K562 (cell line): ENCODE measurements at regions not wholly inside any gene's neighbourhood (a gene's known extent, or its start where the extent isn't known, plus 50 kb on each side); places are given as distances from the start of the nearest gene placed in this dataset.

Experiments used
- ATAC-seq: fragments of 200-7000 bp; cut with Tn5 transposase; 3 replicates; pipeline ENCODE4 v1.9.1; 2020; ENCODE audit warnings: moderate library complexity
- BruUV-seq: library from RNA; stranded (reverse); fragments of 400-500 nt; replicated peaks from 2 replicates; lab custom pipeline; 2021; lab: Mats Ljungman, UMichigan
- CTCF ChIA-PET: fragments of 300-600 bp; formaldehyde crosslinking; extraction: SDS; loops from one replicate; lab custom pipeline; 2021; ENCODE audit warnings: low intra/inter-chr PET ratio; lab: Yijun Ruan, JAX
- POLR2A ChIA-PET: fragments of 300-600, 350-650 bp; sonication (Branson Sonifier 250); formaldehyde crosslinking; extraction: SDS; loops from one replicate; lab custom pipeline; 2021; ENCODE audit warnings: antibody characterized with exemption, inconsistent platforms; lab: Yijun Ruan, JAX
- DNase-seq, 4 experiments: peaks; one replicate each; pipeline versions ENCODE4 v3.0.0 to v3.0.0-alpha.2; 2011 to 2018; ENCODE audit warnings: low spot score in 3 of 4, mixed read lengths in 3 of 4; ENCODE audit errors: extremely low read depth in 1 of 4
- FAIRE-seq: peaks from 2 replicates; lab custom pipeline; 2011; peaks lifted over from hg19 to GRCh38; lab: Jason Lieb, UNC
- H2AFZ ChIP-seq: 2 replicates; pipeline ENCODE4 v1.6.0; 2011; ENCODE audit warnings: low read depth, low read length, control low read depth, inconsistent platforms
- H3K27ac ChIP-seq: fragments of 200-600 bp; 3 replicates; pipeline ENCODE4 v1.8.0; 2011; ENCODE audit warnings: low read depth, mild to moderate bottlenecking, control low read depth, inconsistent platforms, low read length, moderate library complexity, mixed read lengths; ENCODE audit errors: extremely low read depth
- H3K27me3 ChIP-seq, 2 experiments: fragments of 300-600 bp in 1 of 2; 2 replicates in 1 of 2; 3 replicates in 1 of 2; pipeline versions ENCODE4 v1.6.0 to v1.8.0; 2011; ENCODE audit warnings: inconsistent platforms in 2 of 2, low read length in 2 of 2, mild to moderate bottlenecking in 1 of 2, mixed read lengths in 1 of 2, moderate library complexity in 1 of 2; ENCODE audit not compliant: control insufficient read depth in 2 of 2, insufficient read depth in 2 of 2
- H3K36me3 ChIP-seq: fragments of 300-600 bp; 3 replicates; pipeline ENCODE4 v1.8.0; 2011; ENCODE audit warnings: mild to moderate bottlenecking, low read length, inconsistent platforms; ENCODE audit not compliant: control insufficient read depth, insufficient read depth
- H3K4me1 ChIP-seq, 2 experiments: fragments of 200-600 bp in 1 of 2; replicated peaks in 1 of 2; 2 replicates in 1 of 2; 3 replicates in 1 of 2; pipeline versions ENCODE4 v1.5.1 to v1.8.0; 2011; ENCODE audit warnings: inconsistent platforms in 2 of 2, low read length in 2 of 2, mild to moderate bottlenecking in 1 of 2, mixed read lengths in 1 of 2, moderate library complexity in 1 of 2; ENCODE audit not compliant: control insufficient read depth in 2 of 2, insufficient read depth in 2 of 2
- H3K4me2 ChIP-seq: 2 replicates; pipeline ENCODE4 v1.6.1; 2011; ENCODE audit warnings: low read length, control low read depth, inconsistent platforms, mixed read lengths; ENCODE audit not compliant: insufficient read depth
- H3K4me3 ChIP-seq: fragments of 200-600 bp; sonication (generic), shearing (Covaris generic); 2 replicates; pipeline ENCODE4 v1.5.1; 2016; ENCODE audit warnings: control low read depth, inconsistent platforms
- H3K79me2 ChIP-seq: fragments of 200-600 bp; 3 replicates; pipeline ENCODE4 v1.8.0; 2011; ENCODE audit warnings: low read length, inconsistent platforms; ENCODE audit not compliant: control insufficient read depth, insufficient read depth
- H3K9ac ChIP-seq, 2 experiments: 2 replicates each; pipeline versions ENCODE4 v1.6.0 to v1.6.1; 2011; ENCODE audit warnings: low read depth in 2 of 2, low read length in 2 of 2, control low read depth in 1 of 2, inconsistent platforms in 1 of 2, mild to moderate bottlenecking in 1 of 2, mixed read lengths in 1 of 2; ENCODE audit not compliant: insufficient read depth in 1 of 2
- H3K9me1 ChIP-seq: one replicate; pipeline ENCODE4 v1.6.0; 2011; ENCODE audit warnings: inconsistent platforms, mild to moderate bottlenecking, low read length, moderate library complexity; ENCODE audit not compliant: control insufficient read depth, insufficient read depth
- H3K9me3 ChIP-seq: replicated peaks from 2 replicates; pipeline ENCODE4 v1.5.1; 2011; ENCODE audit warnings: low read depth, low read length, inconsistent platforms; ENCODE audit not compliant: control insufficient read depth, insufficient read depth
- H4K20me1 ChIP-seq: replicated peaks from 2 replicates; pipeline ENCODE4 v1.6.1; 2011; ENCODE audit warnings: low read length, inconsistent platforms, mixed read lengths; ENCODE audit not compliant: control insufficient read depth, insufficient read depth
- ARNT ChIP-seq, 2 experiments: fragments of 450-650 bp; IDR thresholded peaks; 2 replicates each; pipeline ENCODE4 v1.6.1; 2016; ENCODE audit warnings: mild to moderate bottlenecking in 1 of 2
- CBX5 ChIP-seq: IDR thresholded peaks from 2 replicates; pipeline ENCODE4 v1.6.1; 2014; ENCODE audit warnings: low read depth, borderline replicate concordance
- COPS2 ChIP-seq: fragments of 450-650 bp; conservative IDR thresholded peaks from 2 replicates; pipeline ENCODE4 v1.6.1; 2016; ENCODE audit warnings: mild to moderate bottlenecking, moderate library complexity
- CREB1 ChIP-seq, 2 experiments: sonication (generic) in 1 of 2; formaldehyde crosslinking in 1 of 2; IDR thresholded peaks; 2 replicates each; pipeline versions ENCODE4 v1.6.1 to v1.8.0; 2012 to 2022; ENCODE audit warnings: inconsistent platforms in 1 of 2, mild to moderate bottlenecking in 1 of 2, missing genetic modification reagents in 1 of 2, moderate library complexity in 1 of 2
- CREB5 ChIP-seq: fragments of 250-450 bp; sonication (Bioruptor Pico); IDR thresholded peaks from 2 replicates; pipeline ENCODE4 v1.5.0; 2020; ENCODE audit warnings: mild to moderate bottlenecking
- HES1 ChIP-seq: fragments of 450-650 bp; IDR thresholded peaks from 2 replicates; pipeline ENCODE4 v1.6.1; 2016; ENCODE audit warnings: low read depth, mild to moderate bottlenecking, moderate library complexity
- NFATC3 ChIP-seq: fragments of 450-650 bp; IDR thresholded peaks from 2 replicates; pipeline ENCODE4 v1.6.1; 2017; ENCODE audit warnings: mild to moderate bottlenecking
- POLR2A ChIP-seq: fragments of 450-650 bp; conservative IDR thresholded peaks from 2 replicates; pipeline ENCODE4 v1.6.1; 2016
- RB1 ChIP-seq: fragments of 450-650 bp; IDR thresholded peaks from 2 replicates; pipeline ENCODE4 v1.6.1; 2017; ENCODE audit warnings: low read depth, mild to moderate bottlenecking
- SMARCB1 ChIP-seq: IDR thresholded peaks from 2 replicates; pipeline ENCODE4 v1.6.1; 2011; ENCODE audit warnings: improper control_type of control experiment, low read depth; ENCODE audit not compliant: insufficient read length
- ZBTB7A ChIP-seq: IDR thresholded peaks from 2 replicates; pipeline ENCODE4 v1.6.1; 2011; ENCODE audit warnings: low read depth, mild to moderate bottlenecking, low read length, moderate library complexity, borderline replicate concordance; ENCODE audit not compliant: control insufficient read depth
- ZBTB8A ChIP-seq: fragments of 450-650 bp; IDR thresholded peaks from 2 replicates; pipeline ENCODE4 v1.6.1; 2018; ENCODE audit warnings: mild to moderate bottlenecking, moderate library complexity; ENCODE audit not compliant: partially characterized antibody
- ZFP30 ChIP-seq: fragments of 250-450 bp; sonication (Bioruptor Pico); IDR thresholded peaks from 2 replicates; pipeline ENCODE4 v1.8.0; 2022; ENCODE audit warnings: moderate library complexity, mild to moderate bottlenecking, inconsistent platforms, borderline replicate concordance
- ZNF184 ChIP-seq: sonication (generic); formaldehyde crosslinking; IDR thresholded peaks from 2 replicates; pipeline ENCODE4 v1.5.0; 2020; ENCODE audit warnings: missing genetic modification reagents
- ZNF431 ChIP-seq: sonication (generic); formaldehyde crosslinking; IDR thresholded peaks from 2 replicates; pipeline ENCODE4 v1.8.0; 2022; ENCODE audit warnings: mild to moderate bottlenecking, missing genetic modification reagents
- ZNF445 ChIP-seq: fragments of 250-450 bp; sonication (Bioruptor Pico); IDR thresholded peaks from 2 replicates; pipeline ENCODE4 v1.4.0; 2020; ENCODE audit warnings: low read depth, mild to moderate bottlenecking, moderate library complexity
- in situ Hi-C: fragments of 300-500 bp; cut with MboI; formaldehyde crosslinking; loops from 4 replicates; pipeline ENCODE4 v1.15.0; 2018; ENCODE audit warnings: inconsistent platforms, mixed read lengths
- intact Hi-C: fragments of 100-400 bp; cut with micrococcal nuclease; formaldehyde crosslinking; loops from 2 replicates; pipeline ENCODE4 v1.14.2; 2022
- TF ChIP-seq, protein P1 (sequence below): sonication (generic); formaldehyde crosslinking; IDR thresholded peaks from 2 replicates; pipeline ENCODE4 v1.4.0; 2020; ENCODE audit warnings: mild to moderate bottlenecking, missing genetic modification reagents

GRCh38 chr9:24912767-24913166 lies 367.1 kb upstream of the IZUMO3 start:
- BruUV-seq = no TSS peak
- ChIA-PET POLR2A (no interaction called here), CTCF (no interaction called here)
- H3K27ac ChIP-seq = no peak overlapping the region
- ATAC-seq (no peak), DNase-seq (no peak), FAIRE-seq (no peak)
- H3K4me1 ChIP-seq = no peaks in the 10 kb centered on the region
- no peaks in the 10 kb centered on the region for H3K79me2 ChIP-seq
- H3K9ac ChIP-seq = no peak overlapping the region
- no peak overlapping the region for H2AFZ ChIP-seq
- in situ Hi-C loops = no loop called here
- H3K4me3 ChIP-seq = no peak overlapping the region
- no peak overlapping the region for H3K4me2 ChIP-seq
- no peaks in the 10 kb centered on the region for H3K9me3 ChIP-seq
- TF ChIP-seq, protein P1, sequence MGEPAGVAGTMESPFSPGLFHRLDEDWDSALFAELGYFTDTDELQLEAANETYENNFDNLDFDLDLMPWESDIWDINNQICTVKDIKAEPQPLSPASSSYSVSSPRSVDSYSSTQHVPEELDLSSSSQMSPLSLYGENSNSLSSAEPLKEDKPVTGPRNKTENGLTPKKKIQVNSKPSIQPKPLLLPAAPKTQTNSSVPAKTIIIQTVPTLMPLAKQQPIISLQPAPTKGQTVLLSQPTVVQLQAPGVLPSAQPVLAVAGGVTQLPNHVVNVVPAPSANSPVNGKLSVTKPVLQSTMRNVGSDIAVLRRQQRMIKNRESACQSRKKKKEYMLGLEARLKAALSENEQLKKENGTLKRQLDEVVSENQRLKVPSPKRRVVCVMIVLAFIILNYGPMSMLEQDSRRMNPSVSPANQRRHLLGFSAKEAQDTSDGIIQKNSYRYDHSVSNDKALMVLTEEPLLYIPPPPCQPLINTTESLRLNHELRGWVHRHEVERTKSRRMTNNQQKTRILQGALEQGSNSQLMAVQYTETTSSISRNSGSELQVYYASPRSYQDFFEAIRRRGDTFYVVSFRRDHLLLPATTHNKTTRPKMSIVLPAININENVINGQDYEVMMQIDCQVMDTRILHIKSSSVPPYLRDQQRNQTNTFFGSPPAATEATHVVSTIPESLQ (CRISPR knock-in tag) = no peak
- TF ChIP-seq RB1 (no peak), CREB1 (IDR thresholded peaks at IDR 0.05) (no peak), CREB1 (CRISPR knock-in tag; IDR thresholded peaks at IDR 0.05) (no peak), ARNT (IDR thresholded peaks at IDR 0.05) (no peak), CREB5 (no peak), ZFP30 (no peak), POLR2A (no peak), HES1 (no peak), ZNF445 (CRISPR knock-in tag) (no peak), NFATC3 (no peak), ZBTB8A (no peak), ZNF431 (CRISPR knock-in tag) (no peak), CBX5 (no peak), SMARCB1 (no peak), ZNF184 (CRISPR knock-in tag) (no peak), COPS2 (no peak), ZBTB7A (no peak)
- H3K27me3 ChIP-seq = no peaks in the 10 kb centered on the region
- H4K20me1 ChIP-seq = no peaks in the 10 kb centered on the region
- intact Hi-C loops = no loop called here
- no peaks in the 10 kb centered on the region for H3K9me1 ChIP-seq
- no peaks in the 10 kb centered on the region for H3K36me3 ChIP-seq
